ENCODE measurements at regions not wholly inside any gene's neighbourhood (a gene's known extent, or its start where the extent isn't known, plus 50 kb on each side); places are given as distances from the start of the nearest gene placed in this dataset.
"Not testable (repeated sequence)": the region's sequence is repeated elsewhere in the genome, so short reads cannot be mapped to it uniquely, and the experiment has no call there.

- not testable (repeated sequence) for DNase-seq (ENCODE audit: low read depth)
These were observed 50.6 kb upstream of the GRHL3 start for GRCh38 chr1:24268555-24268954.

GRCh38 chr1:24266998-24267397 is 52.2 kb upstream of the GRHL3 start:
- DNase-seq (ENCODE audit: low read depth), result no peak

DNA sequence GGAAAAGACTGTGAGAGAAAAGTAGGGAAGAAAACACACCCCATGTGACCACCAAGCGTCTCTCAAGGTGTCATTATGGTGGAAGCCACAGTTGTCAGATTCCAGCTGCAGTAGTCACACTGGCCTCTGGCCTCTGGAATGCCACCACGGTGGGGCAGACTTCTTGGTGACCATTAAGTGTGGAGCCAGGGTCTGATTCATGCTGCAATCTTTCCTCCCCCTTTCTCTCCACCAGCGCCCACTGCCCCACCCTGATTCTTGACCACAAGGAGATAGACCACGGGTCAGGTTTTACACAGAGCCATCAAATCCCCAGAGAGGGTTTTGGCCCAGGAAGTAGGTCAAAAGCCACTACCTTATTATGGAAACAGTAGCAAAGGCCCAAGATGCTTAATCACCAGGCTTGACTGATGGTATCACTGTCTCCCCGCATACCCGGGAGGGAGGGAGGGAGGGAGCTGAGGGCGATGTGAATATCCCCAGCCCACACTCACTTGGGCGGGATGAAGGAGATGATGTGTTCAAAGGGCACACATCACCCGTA is 52.7 kb upstream of the GRHL3 start:
- DNase-seq (ENCODE audit: low read depth), result peak; percentile 88

- DNase-seq (ENCODE audit: low read depth), result no peak
These were observed 55.4 kb upstream of the GRHL3 start for GRCh38 chr1:24263746-24264145.

DNA sequence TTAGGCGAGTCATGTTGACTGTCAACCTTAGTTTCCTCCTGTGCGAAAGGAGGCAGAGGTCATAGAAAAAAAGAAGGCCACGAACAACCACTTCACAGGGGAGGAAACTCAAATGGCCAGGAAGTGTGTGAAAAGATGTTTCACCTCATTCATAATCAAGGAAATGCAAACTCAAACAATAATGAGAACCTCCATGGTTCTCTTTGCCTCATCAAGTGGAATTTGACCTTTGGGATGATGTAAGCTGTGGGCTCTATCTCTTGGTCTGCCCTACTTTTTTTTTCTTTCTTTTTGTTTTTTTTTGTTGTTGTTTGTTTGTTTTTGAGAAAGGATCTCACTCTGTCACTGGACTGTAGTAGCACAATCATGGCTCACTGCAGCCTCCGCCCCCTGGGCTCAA is 55.9 kb upstream of the GRHL3 start:
- no peak for DNase-seq (ENCODE audit: low read depth)

GRCh38 chr1:24261977-24262376 is 57.2 kb upstream of the GRHL3 start:
- DNase-seq (ENCODE audit: low read depth), result no peak

DNA sequence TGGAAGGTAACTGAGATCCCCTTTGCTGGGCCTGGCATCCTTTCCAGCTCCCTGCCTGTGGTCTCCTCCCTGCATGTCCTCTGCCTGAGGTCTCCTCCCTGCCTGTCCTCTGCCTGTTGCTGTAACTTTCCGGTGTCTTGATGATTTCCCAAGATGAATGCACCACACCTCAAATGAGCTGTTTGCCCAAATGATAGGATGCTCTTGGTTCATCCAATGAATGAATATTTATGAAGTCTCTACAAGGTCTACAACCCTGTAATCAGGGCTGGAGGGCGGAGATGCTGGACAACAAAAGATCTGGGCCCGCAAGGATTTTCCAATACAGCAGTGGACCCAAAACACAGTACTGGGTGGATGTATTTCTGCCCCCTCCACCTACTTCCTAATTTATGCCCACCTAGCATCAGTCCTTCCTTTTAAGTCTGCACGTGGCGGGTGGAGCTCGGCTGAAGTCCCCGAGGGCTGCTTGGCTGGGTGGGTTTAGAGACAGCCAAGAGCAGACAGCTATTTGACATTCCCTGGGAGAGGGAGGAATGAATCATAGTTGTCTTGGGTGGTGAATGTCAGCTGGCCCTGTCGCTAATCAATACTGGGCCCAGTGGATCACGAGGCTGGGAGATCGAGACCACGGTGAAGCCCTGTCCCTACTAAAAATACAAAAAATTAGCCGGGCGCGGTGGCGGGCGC is 60.3 kb upstream of the GRHL3 start:
- DNase-seq (ENCODE audit: low read depth), result no peak

DNA sequence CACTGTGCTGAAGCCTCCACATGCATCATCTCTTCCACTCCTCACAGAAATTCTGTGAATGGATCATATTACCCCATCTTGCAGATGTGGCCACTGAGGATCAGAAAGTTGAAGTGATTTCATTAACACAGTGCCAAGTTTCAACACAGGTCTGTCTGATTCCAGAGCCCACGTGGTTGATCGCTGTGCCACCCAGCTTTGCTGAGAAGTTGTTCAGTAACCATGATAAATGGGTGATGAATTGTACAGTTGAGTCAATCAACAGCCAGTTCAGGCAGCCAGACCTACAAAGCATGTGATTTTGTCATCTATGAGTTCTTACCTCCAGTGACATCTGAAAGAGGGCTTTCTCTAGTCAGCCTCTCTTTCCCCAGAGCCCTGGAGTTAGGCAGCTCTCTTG is 61.8 kb upstream of the GRHL3 start:
- no peak for DNase-seq (ENCODE audit: low read depth)

DNA sequence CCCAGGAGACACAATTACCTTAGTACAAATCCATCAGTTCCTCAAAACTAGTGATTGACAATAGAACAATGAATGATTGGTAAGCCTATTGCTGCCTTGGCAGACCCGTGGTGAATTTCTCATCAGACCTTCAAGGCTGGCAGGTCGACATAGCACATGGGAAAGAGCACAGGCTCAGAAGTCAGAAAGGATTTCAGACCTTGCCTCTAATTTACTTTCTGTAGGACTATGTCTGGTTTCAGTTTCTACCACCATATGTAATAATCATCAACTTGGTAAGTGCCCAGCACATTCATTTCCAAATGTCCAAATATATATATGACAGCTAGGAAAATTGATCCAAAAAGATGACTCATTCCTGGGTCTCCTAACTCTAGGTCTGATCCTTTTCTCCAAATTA is 62.5 kb upstream of the GRHL3 start:
- DNase-seq (ENCODE audit: low read depth), result no peak

DNA sequence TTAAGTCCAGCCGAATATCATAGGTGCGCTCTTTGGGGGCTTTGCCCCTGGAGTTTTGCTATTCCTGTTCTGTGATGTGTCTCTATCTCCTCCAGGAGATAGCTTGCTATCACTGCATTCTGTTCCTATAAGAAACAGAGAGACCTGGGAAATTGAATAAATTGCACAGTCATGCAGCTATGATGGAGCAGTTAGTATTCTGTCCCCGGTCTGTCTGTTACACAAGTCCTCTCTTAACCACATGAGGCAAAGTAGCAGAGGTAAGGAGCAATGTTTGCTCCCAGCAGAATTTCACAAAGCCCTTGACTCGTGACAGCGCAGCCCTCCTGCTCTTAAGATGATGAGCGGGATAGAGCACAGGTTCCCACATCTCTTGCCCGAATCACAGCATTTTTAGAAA is 63.9 kb upstream of the GRHL3 start:
- no peak for DNase-seq (ENCODE audit: low read depth)

DNA sequence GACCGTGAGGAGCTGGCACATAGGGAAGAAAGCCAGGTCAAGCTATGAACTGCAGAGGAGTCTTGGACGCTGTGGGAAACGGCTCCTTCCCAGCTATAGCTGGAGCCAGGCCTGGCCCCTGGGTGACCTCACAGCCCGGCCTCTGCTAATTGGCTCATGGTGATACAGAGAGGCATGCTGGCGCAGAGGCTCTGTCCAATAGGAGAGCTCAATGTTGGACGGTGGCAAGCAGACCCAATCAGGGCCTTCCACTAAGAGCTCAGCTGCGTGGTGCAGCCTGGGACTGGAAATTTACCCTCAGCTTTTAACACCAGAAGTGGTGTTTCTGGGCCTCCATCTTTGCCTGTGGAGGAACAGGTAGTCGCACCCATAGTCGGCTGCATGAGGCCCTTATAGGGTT is 64.4 kb upstream of the GRHL3 start:
- no peak for DNase-seq (ENCODE audit: low read depth)

- DNase-seq (ENCODE audit: low read depth), result no peak
These were observed 65.6 kb upstream of the GRHL3 start for GRCh38 chr1:24253571-24253970.

DNA sequence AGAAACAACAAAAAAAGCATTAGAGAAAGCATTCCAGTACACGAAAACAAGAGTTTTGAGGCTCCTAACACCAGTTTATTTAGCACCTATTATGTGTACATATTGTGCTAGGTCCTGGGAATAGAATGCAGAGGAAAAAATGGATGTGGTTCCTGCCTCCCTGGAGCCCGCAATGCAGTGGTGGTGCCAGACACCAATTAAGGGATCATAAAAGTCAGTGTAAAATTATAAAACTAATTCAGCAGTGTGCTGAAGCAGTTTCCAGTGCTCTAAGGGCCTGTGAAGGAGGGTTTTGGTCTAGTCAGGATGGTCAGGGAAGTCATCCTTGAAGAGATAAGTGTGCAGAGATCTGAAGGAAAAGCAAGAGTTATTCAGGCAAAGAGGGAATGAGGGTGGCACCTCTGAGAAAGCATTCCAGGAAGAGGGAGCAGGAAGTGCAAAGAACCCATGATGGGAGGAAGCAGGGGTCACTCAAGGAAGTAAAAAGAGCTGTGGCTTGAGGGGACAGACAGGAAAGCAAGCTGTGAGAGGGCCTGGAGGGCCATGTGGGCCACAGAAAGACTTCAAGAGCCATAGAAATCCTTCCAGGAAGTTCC is 65.2 kb upstream of the IFNLR1 start:
- no peak for DNase-seq (ENCODE audit: low read depth)

DNA sequence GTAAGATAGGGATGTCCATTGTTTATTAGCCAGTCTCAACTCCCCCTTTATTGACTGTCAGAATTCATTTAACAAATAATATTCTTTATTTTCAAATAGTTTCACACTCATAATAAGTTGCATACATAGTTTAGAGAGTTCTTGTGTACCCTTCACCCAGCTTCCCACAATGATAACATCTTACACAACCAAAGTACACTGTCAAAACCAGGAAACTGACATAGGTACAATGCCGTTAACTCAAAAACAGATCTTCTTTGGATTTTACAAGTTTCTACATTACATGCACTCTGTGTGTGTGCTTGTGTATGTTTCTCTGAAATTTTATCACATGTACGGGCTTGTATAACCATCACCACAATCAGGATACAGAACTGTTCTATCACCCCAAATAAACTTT is 64.4 kb upstream of the IFNLR1 start:
- DNase-seq (ENCODE audit: low read depth), result no peak

GRCh38 chr1:24250791-24251190 is 63.7 kb upstream of the IFNLR1 start:
- no peak for DNase-seq (ENCODE audit: low read depth)

- no peak for DNase-seq (ENCODE audit: low read depth)
These were observed 63.1 kb upstream of the IFNLR1 start for GRCh38 chr1:24250224-24250623.

DNA sequence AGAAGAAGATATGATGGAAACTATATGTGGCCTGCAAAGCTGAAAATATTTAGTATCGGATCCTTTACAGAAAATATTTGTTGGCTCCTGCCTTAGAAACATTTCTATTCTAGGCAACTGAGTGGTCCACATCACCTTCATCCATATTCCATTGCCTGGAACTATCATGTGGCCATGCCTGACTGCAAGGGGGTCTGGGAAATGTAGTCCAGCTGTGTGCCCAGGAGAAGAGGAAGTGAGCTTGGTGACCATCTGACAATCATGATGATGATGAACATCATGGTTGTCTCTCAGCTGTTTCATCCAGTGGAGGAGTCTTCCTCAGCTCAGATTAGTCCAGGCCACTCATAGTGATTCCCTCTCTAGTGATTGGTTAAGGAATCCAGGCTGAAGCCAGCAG is 61.8 kb upstream of the IFNLR1 start:
- DNase-seq (ENCODE audit: low read depth), result no peak

- DNase-seq (ENCODE audit: low read depth), result not testable (repeated sequence)
These were observed 60.2 kb upstream of the IFNLR1 start for GRCh38 chr1:24247337-24247736.

DNA sequence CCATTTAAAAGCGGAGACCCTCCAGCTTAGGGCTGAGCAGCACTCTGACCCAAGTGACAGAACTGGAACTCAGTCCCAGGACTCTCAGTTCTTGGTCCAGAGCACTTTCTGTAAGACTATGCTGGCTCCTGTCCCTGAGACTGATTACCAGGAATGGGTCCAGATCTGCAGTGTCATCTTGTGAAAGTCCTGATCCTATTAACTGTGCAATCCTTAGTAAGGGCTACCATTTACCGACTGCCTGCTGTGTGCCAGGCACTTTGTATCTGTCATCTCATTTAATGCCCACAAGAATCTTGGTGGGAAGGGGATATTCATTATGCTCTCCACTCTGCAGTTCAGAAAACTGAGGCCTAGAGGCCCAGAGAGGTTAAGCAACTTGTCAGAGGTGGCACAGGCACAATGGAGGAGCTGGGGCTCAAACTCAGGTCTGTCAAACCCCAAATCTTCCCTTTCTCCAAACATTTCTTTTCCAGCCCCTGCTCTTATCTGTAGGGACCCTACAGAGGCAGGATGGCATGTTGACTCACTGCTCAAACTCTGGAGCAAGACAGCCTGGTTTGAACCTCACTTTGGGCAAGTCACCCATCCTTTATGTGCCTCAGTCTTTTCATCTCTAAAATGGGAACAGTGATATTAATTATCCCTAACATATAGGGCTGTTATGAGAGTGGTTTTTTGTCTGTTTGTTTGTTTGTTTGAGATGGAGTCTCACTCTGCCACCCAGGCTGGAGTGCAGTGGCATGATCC is 57.6 kb upstream of the IFNLR1 start:
- no peak for DNase-seq (ENCODE audit: low read depth)

DNA sequence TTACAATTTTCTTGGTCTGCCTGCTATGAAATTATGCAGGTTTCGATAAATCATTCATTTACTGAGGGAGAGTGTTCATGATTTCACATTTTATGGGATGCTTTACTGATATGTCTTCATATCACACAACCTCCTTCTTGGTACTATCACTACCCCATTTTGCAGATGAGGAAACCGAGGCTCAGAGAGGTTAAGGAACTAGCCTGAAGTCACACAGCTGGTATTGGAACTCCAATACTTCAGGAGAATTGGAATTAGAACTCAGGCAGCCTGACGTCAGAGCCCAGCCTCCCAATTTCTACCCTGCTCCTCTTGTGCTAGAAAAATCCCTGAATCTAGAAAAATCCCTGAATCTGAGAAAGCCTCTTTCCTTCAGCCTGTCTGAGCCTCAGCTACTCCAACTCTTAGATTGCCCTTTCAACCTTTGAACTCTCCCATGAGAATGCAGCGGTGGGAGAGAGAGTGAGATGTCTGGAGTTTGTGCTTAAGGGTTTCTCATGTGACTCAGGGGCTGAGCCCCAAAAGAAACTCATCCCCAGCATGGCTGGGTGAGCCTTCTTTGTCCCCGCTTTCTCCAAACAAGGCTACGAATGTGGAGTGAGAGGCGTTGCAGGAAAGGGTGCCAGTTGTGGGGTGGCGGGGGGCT is 50.8 kb upstream of the IFNLR1 start:
- no peak for DNase-seq (ENCODE audit: low read depth)

GRCh38 chr1:24236789-24237371 is 49.8 kb upstream of the IFNLR1 start:
- DNase-seq (ENCODE audit: low read depth), result peak; percentile 93
